WTC11 (cell line): ENCODE measurements at regions not wholly inside any gene's neighbourhood (a gene's known extent, or its start where the extent isn't known, plus 50 kb on each side); places are given as distances from the start of the nearest gene placed in this dataset.

Experiments used
- ATAC-seq: fragments of 200-7000 bp; cut with Tn5 transposase; 2 replicates; pipeline ENCODE4 v1.10.0; 2021; ENCODE audit warnings: mild to moderate bottlenecking, moderate library complexity
- CTCF ChIA-PET: fragments of 300-600 bp; sonication (Branson Sonifier 250); formaldehyde crosslinking; loops from one replicate; lab custom pipeline; 2021; ENCODE audit warnings: antibody characterized with exemption; lab: Charles Lee
- POLR2A ChIA-PET: fragments of 350-600 bp; sonication (Branson Sonifier 250); formaldehyde crosslinking; loops from one replicate; lab custom pipeline; 2021; ENCODE audit warnings: antibody characterized with exemption; lab: Charles Lee
- DNase-seq: peaks from one replicate; pipeline ENCODE4 v3.0.0; 2021; ENCODE audit warnings: low spot score
- H3K27ac Mint-ChIP-seq: 2 replicates; pipeline ENCODE4 v1.8.0; 2021; ENCODE audit warnings: mixed read lengths
- H3K27me3 Mint-ChIP-seq: 2 replicates; pipeline ENCODE4 v1.8.0; 2021; ENCODE audit warnings: low read depth, mild to moderate bottlenecking, moderate library complexity, mixed read lengths
- H3K36me3 Mint-ChIP-seq: 2 replicates; pipeline ENCODE4 v1.8.0; 2021; ENCODE audit warnings: mixed read lengths
- H3K4me1 Mint-ChIP-seq: 2 replicates; pipeline ENCODE4 v1.8.0; 2022; ENCODE audit warnings: mixed read lengths
- H3K4me3 Mint-ChIP-seq: 2 replicates; pipeline ENCODE4 v1.8.0; 2021; ENCODE audit warnings: mild to moderate bottlenecking, moderate library complexity, mixed read lengths
- H3K9me3 Mint-ChIP-seq: 2 replicates; pipeline ENCODE4 v1.8.0; 2021; ENCODE audit warnings: mixed read lengths
- ARID4B ChIP-seq: sonication (generic); formaldehyde crosslinking; IDR thresholded peaks from 2 replicates; pipeline ENCODE4 v1.8.0; 2023; ENCODE audit warnings: missing genetic modification reagents, mild to moderate bottlenecking, borderline replicate concordance
- ATF6 ChIP-seq: sonication (generic); formaldehyde crosslinking; IDR thresholded peaks from 2 replicates; pipeline ENCODE4 v1.8.1; 2023; ENCODE audit warnings: mild to moderate bottlenecking, missing genetic modification reagents
- EMX1 ChIP-seq: fragments of 250-450 bp; sonication (Bioruptor Pico); IDR thresholded peaks from 2 replicates; pipeline ENCODE4 v1.8.0; 2021; ENCODE audit warnings: mild to moderate bottlenecking
- ETV6 ChIP-seq: sonication (generic); formaldehyde crosslinking; IDR thresholded peaks from 2 replicates; pipeline ENCODE4 v1.8.1; 2022; ENCODE audit warnings: mild to moderate bottlenecking, missing genetic modification reagents
- FOXP1 ChIP-seq: sonication (generic); formaldehyde crosslinking; IDR thresholded peaks from 2 replicates; pipeline ENCODE4 v1.8.0; 2022; ENCODE audit warnings: missing genetic modification reagents, mild to moderate bottlenecking, moderate library complexity, borderline replicate concordance
- HMGXB4 ChIP-seq: sonication (generic); formaldehyde crosslinking; IDR thresholded peaks from 2 replicates; pipeline ENCODE4 v1.8.1; 2023; ENCODE audit warnings: mild to moderate bottlenecking, moderate library complexity, missing genetic modification reagents
- IRF2 ChIP-seq: sonication (generic); formaldehyde crosslinking; IDR thresholded peaks from 2 replicates; pipeline ENCODE4 v1.8.0; 2022; ENCODE audit warnings: low read depth, missing genetic modification reagents, borderline replicate concordance
- MYBL2 ChIP-seq: sonication (generic); formaldehyde crosslinking; IDR thresholded peaks from 2 replicates; pipeline ENCODE4 v1.8.1; 2023; ENCODE audit warnings: mild to moderate bottlenecking, moderate library complexity, missing genetic modification reagents
- NR3C1 ChIP-seq: sonication (generic); formaldehyde crosslinking; conservative IDR thresholded peaks from 2 replicates; pipeline ENCODE4 v1.8.1; 2023; ENCODE audit warnings: low read depth, mild to moderate bottlenecking, missing genetic modification reagents
- OVOL2 ChIP-seq: fragments of 250-450 bp; sonication (Bioruptor Pico); IDR thresholded peaks from 2 replicates; pipeline ENCODE4 v1.9.0; 2021; ENCODE audit warnings: mild to moderate bottlenecking, borderline replicate concordance
- ZMAT4 ChIP-seq: fragments of 250-450 bp; sonication (Bioruptor Pico); IDR thresholded peaks from 2 replicates; pipeline ENCODE4 v1.9.0; 2021; ENCODE audit warnings: mild to moderate bottlenecking
- ZNF532 ChIP-seq: fragments of 250-450 bp; sonication (Bioruptor Pico); IDR thresholded peaks from 2 replicates; pipeline ENCODE4 v1.9.0; 2021; ENCODE audit warnings: mild to moderate bottlenecking, borderline replicate concordance
- ZNF671 ChIP-seq: fragments of 250-450 bp; sonication (Bioruptor Pico); IDR thresholded peaks from 2 replicates; pipeline ENCODE4 v1.8.0; 2021; ENCODE audit warnings: mild to moderate bottlenecking
- TF ChIP-seq, protein P1 (sequence below): fragments of 250-450 bp; sonication (Bioruptor Pico); conservative IDR thresholded peaks from 2 replicates; pipeline ENCODE4 v1.9.0; 2021; ENCODE audit warnings: mild to moderate bottlenecking

DNA sequence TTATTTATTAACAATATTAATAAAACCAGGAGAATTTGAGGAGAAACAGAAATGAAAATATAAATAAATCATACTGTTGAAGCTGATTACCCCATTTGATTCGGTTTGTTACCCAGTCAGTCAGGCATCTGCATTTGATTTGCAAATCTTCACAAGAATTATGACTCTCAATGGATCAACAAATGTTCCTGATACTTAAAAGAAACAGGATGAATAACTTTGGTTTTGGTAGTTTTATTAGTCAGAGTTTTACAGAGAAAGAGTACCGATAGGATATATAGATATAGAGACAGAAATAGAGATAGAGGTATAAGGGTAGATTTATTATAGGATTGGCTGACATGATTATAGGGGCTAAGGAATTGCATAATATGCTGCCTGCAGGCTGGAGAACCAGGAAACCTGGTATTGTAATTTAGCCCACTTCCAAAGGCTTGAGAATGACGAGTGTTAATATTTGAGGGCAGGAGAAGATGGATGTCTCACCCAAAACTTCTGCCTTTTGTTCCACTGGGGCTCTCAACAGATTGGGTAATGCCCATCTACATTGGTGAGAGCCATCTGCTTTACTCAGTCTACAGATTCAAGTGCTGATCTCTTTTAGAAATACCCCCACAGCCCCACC is 241.6 kb upstream of the COL8A1 start (continued):
- TF ChIP-seq NR3C1 (CRISPR knock-in tag) (no peak), OVOL2 (CRISPR knock-in tag) (no peak), ZNF671 (no peak), HMGXB4 (CRISPR knock-in tag) (no peak), ATF6 (no peak), ZNF532 (CRISPR knock-in tag) (no peak), ETV6 (CRISPR knock-in tag) (no peak)

- ChIA-PET POLR2A (no interaction called here), CTCF (no interaction called here)
- DNase-seq (no peak), ATAC-seq (no peak)
- no peak overlapping the region for H3K4me3 Mint-ChIP-seq
- peaks cover 29% of the 10 kb centered on the region for H3K36me3 Mint-ChIP-seq
- H3K4me1 Mint-ChIP-seq, result no peaks in the 10 kb centered on the region
- peaks cover 38% of the 10 kb centered on the region for H3K9me3 Mint-ChIP-seq
- peaks cover 6% of the 10 kb centered on the region for H3K27me3 Mint-ChIP-seq
- no peak overlapping the region for H3K27ac Mint-ChIP-seq
- TF ChIP-seq MYBL2 (CRISPR knock-in tag) (no peak), ZMAT4 (CRISPR knock-in tag) (no peak), IRF2 (CRISPR knock-in tag) (no peak), HMGXB4 (CRISPR knock-in tag) (no peak), FOXP1 (no peak), ARID4B (CRISPR knock-in tag) (no peak), EMX1 (CRISPR knock-in tag) (no peak)
- TF ChIP-seq, protein P1, sequence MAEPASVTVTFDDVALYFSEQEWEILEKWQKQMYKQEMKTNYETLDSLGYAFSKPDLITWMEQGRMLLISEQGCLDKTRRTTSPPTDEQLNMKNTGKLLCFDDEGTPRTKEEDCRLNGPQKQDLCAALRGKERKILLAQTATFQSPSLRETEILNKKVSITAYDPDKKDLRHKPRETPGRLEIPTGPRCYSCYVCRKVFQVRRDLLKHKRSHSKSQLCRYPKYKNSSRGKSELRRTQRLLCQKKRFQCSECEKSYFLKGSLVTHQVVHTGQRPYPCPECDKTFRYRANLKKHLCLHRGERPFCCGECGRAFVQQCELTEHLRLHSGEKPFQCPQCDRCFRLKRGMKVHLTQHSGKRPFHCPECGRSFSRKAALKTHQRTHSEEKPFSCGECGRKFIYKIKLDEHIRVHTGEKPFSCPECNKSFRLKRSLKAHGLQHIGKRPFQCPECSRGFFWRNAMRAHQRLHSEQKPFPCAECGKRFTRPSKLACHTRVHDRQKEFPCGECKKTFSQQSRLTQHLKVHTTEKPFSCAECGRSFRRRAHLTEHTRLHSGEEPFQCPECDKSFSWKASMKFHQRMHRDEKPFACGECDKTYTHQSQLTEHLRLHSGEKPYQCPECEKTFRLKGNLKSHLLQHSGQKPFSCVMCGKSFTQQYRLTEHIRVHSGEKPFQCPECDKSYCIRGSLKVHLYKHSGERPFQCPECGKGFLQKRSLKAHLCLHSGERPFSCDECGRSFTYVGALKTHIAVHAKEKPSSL, result no peak
- TF ChIP-seq, all 79 proteins: peak for 0
Observed at GRCh38 chr3:99394831-99395778, 243.3 kb upstream of the COL8A1 start.
